ENCODE measurements at regions not wholly inside any gene's neighbourhood (a gene's known extent, or its start where the extent isn't known, plus 50 kb on each side); places are given as distances from the start of the nearest gene placed in this dataset.
"Not testable (repeated sequence)": the region's sequence is repeated elsewhere in the genome, so short reads cannot be mapped to it uniquely, and the experiment has no call there.

- DNase-seq (ENCODE audit: low spot score): no peak
Measured at GRCh38 chr3:67167481-67167880, 169.4 kb downstream of the KBTBD8 start.

GRCh38 chr3:67171841-67172240 is 173.7 kb downstream of the KBTBD8 start:
- no peak for DNase-seq (ENCODE audit: low spot score)

- DNase-seq (ENCODE audit: low spot score): not testable (repeated sequence)
Measured at GRCh38 chr3:67173130-67173529, 175.0 kb downstream of the KBTBD8 start.

- no peak for DNase-seq (ENCODE audit: low spot score)
Measured at GRCh38 chr3:67176396-67176795, 178.3 kb downstream of the KBTBD8 start.

- no peak for DNase-seq (ENCODE audit: low spot score)
Measured at GRCh38 chr3:67192466-67192865, 194.4 kb downstream of the KBTBD8 start.

- no peak for DNase-seq (ENCODE audit: low spot score)
Measured at GRCh38 chr3:67196677-67197076, 198.6 kb downstream of the KBTBD8 start.

GRCh38 chr3:67198374-67198773 is 200.3 kb downstream of the KBTBD8 start:
- DNase-seq (ENCODE audit: low spot score): no peak

GRCh38 chr3:67200618-67201017 is 202.5 kb downstream of the KBTBD8 start:
- DNase-seq (ENCODE audit: low spot score): no peak

GRCh38 chr3:67201026-67201425 is 202.9 kb downstream of the KBTBD8 start:
- no peak for DNase-seq (ENCODE audit: low spot score)

GRCh38 chr3:67202053-67202452 is 203.9 kb downstream of the KBTBD8 start:
- no peak for DNase-seq (ENCODE audit: low spot score)

- DNase-seq (ENCODE audit: low spot score): no peak
Measured at GRCh38 chr3:67204951-67205350, 206.8 kb downstream of the KBTBD8 start.

GRCh38 chr3:67215690-67216089 is 217.6 kb downstream of the KBTBD8 start:
- no peak for DNase-seq (ENCODE audit: low spot score)

- no peak for DNase-seq (ENCODE audit: low spot score)
Measured at GRCh38 chr3:67227030-67227429, 228.9 kb downstream of the KBTBD8 start.

GRCh38 chr3:67228136-67228535 is 230.0 kb downstream of the KBTBD8 start:
- no peak for DNase-seq (ENCODE audit: low spot score)

- no peak for DNase-seq (ENCODE audit: low spot score)
Measured at GRCh38 chr3:67232642-67233041, 234.5 kb downstream of the KBTBD8 start.

GRCh38 chr3:67239353-67239752 is 241.2 kb downstream of the KBTBD8 start:
- no peak for DNase-seq (ENCODE audit: low spot score)

- no peak for DNase-seq (ENCODE audit: low spot score)
Measured at GRCh38 chr3:67241084-67241483, 243.0 kb downstream of the KBTBD8 start.

GRCh38 chr3:67244130-67244529 is 246.0 kb downstream of the KBTBD8 start:
- DNase-seq (ENCODE audit: low spot score): no peak

GRCh38 chr3:67245545-67245944 is 247.4 kb downstream of the KBTBD8 start:
- DNase-seq (ENCODE audit: low spot score): no peak

GRCh38 chr3:67248726-67249125 is 250.6 kb downstream of the KBTBD8 start:
- DNase-seq (ENCODE audit: low spot score): no peak

GRCh38 chr3:67252906-67253305 is 254.8 kb downstream of the KBTBD8 start:
- not testable (repeated sequence) for DNase-seq (ENCODE audit: low spot score)

GRCh38 chr3:67278015-67278618 is 280.0 kb downstream of the KBTBD8 start:
- no peak for DNase-seq (ENCODE audit: low spot score)

- no peak for DNase-seq (ENCODE audit: low spot score)
Measured at GRCh38 chr3:67286586-67286985, 288.5 kb downstream of the KBTBD8 start.

GRCh38 chr3:67288466-67289106 is 290.5 kb downstream of the KBTBD8 start:
- no peak for DNase-seq (ENCODE audit: low spot score)

Data from HuH-7.5 (cell line).